HUDEP-2 (cell line): ENCODE measurements at regions not wholly inside any gene's neighbourhood (a gene's known extent, or its start where the extent isn't known, plus 50 kb on each side); places are given as distances from the start of the nearest gene placed in this dataset.

ENCODE experiments used
- DNase-seq, 76 experiments: peaks; one replicate each; lab custom pipeline; 2025; ENCODE audit not compliant: unreplicated experiment in 76 of 76; lab: John Stamatoyannopoulos, UW

GRCh38 chr13:109454167-109454917 lies 332.0 kb downstream of the IRS2 start:
- DNase-seq = no peak

- no peak for DNase-seq
Observed at GRCh38 chr13:109451726-109452125, 334.7 kb downstream of the IRS2 start.

- DNase-seq = no peak
Observed at GRCh38 chr13:109448629-109449028, 337.8 kb downstream of the IRS2 start.

- no peak for DNase-seq
Observed at GRCh38 chr13:109447667-109448066, 338.7 kb downstream of the IRS2 start.

- no peak for DNase-seq
Observed at GRCh38 chr13:109440320-109440719, 346.1 kb downstream of the IRS2 start.

- DNase-seq = no peak
Observed at GRCh38 chr13:109439813-109440212, 346.6 kb downstream of the IRS2 start.

- no peak for DNase-seq
Observed at GRCh38 chr13:109436841-109437240, 349.5 kb downstream of the IRS2 start.

GRCh38 chr13:109436055-109436622 lies 350.2 kb downstream of the IRS2 start:
- no peak for DNase-seq

GRCh38 chr13:109431217-109431616 lies 355.2 kb downstream of the IRS2 start:
- DNase-seq = no peak

GRCh38 chr13:109428146-109428545 lies 358.2 kb downstream of the IRS2 start:
- DNase-seq = no peak

- no peak for DNase-seq
Observed at GRCh38 chr13:109427695-109428094, 358.7 kb downstream of the IRS2 start.

GRCh38 chr13:109427148-109427547 lies 359.2 kb downstream of the IRS2 start:
- no peak for DNase-seq

- no peak for DNase-seq
Observed at GRCh38 chr13:109426690-109426990, 359.7 kb downstream of the IRS2 start.

- no peak for DNase-seq
Observed at GRCh38 chr13:109425821-109426689, 360.3 kb downstream of the IRS2 start.

GRCh38 chr13:109422161-109422560 lies 364.2 kb downstream of the IRS2 start:
- DNase-seq = no peak

GRCh38 chr13:109419896-109420295 lies 366.5 kb downstream of the IRS2 start:
- DNase-seq = no peak

- no peak for DNase-seq
Observed at GRCh38 chr13:109418111-109418510, 368.3 kb downstream of the IRS2 start.

- DNase-seq = no peak
Observed at GRCh38 chr13:109416001-109416400, 370.4 kb downstream of the IRS2 start.

GRCh38 chr13:109415057-109415456 lies 371.3 kb downstream of the IRS2 start:
- no peak for DNase-seq

GRCh38 chr13:109412283-109412901 lies 374.0 kb downstream of the IRS2 start:
- no peak for DNase-seq

- DNase-seq = no peak
Observed at GRCh38 chr13:109410868-109411267, 375.5 kb downstream of the IRS2 start.
